SK-N-SH (cell line): ENCODE measurements at regions not wholly inside any gene's neighbourhood (a gene's known extent, or its start where the extent isn't known, plus 50 kb on each side); places are given as distances from the start of the nearest gene placed in this dataset.

ENCODE experiments used
- CTCF ChIA-PET: fragments of 300-600, 350-600 bp; formaldehyde crosslinking; extraction: SDS; loops from one replicate; lab custom pipeline; 2021; lab: Yijun Ruan, JAX
- POLR2A ChIA-PET: fragments of 350-600 bp; sonication (Branson Sonifier 250); formaldehyde crosslinking; extraction: SDS; loops from one replicate; lab custom pipeline; 2020; ENCODE audit warnings: antibody characterized with exemption, inconsistent platforms; lab: Yijun Ruan, JAX
- DNase-seq: peaks from one replicate; pipeline ENCODE4 v3.0.0; 2012
- H2AFZ ChIP-seq: fragments of 200-600 bp; sonication (generic); 2 replicates; pipeline ENCODE4 v1.8.1; 2016; ENCODE audit warnings: antibody characterized with exemption, mild to moderate bottlenecking, low read depth
- H3F3A ChIP-seq: fragments of 200-600 bp; sonication (generic); replicated peaks from 2 replicates; pipeline ENCODE3; 2016; ENCODE audit warnings: antibody characterized with exemption, mild to moderate bottlenecking; ENCODE audit not compliant: insufficient read depth
- H3K27ac ChIP-seq, 2 experiments: fragments of 200-500 bp in 1 of 2; fragments of 200-600 bp in 1 of 2; sonication (Bioruptor generic) in 1 of 2; sonication (generic), shearing (Covaris generic) in 1 of 2; 2 replicates each; pipeline versions ENCODE4 v1.5.1 to v1.6.1; 2014 to 2016; ENCODE audit warnings: low read depth in 2 of 2, inconsistent platforms in 1 of 2, low read length in 1 of 2, mild to moderate bottlenecking in 1 of 2, mixed read lengths in 1 of 2
- H3K27me3 ChIP-seq: fragments of 200-600 bp; sonication (generic), shearing (Covaris generic); 2 replicates; pipeline ENCODE4 v1.6.1; 2016; ENCODE audit warnings: mixed run types; ENCODE audit not compliant: insufficient read depth
- H3K36me3 ChIP-seq, 2 experiments: fragments of 200-500 bp in 1 of 2; fragments of 200-600 bp in 1 of 2; sonication (Bioruptor generic) in 1 of 2; sonication (generic) in 1 of 2; replicated peaks in 1 of 2; 2 replicates each; pipeline versions ENCODE3 to v1.5.1; 2014 to 2016; ENCODE audit warnings: low read length in 1 of 2, mild to moderate bottlenecking in 1 of 2; ENCODE audit not compliant: insufficient read depth in 2 of 2, control insufficient read depth in 1 of 2
- H3K4me1 ChIP-seq, 2 experiments: fragments of 200-500 bp in 1 of 2; fragments of 200-600 bp in 1 of 2; sonication (Bioruptor generic) in 1 of 2; sonication (generic), shearing (Covaris generic) in 1 of 2; 2 replicates each; pipeline versions ENCODE4 v1.5.1 to v1.6.1; 2014 to 2016; ENCODE audit warnings: low read depth in 1 of 2, low read length in 1 of 2, mixed run types in 1 of 2; ENCODE audit not compliant: insufficient read depth in 2 of 2, control insufficient read depth in 1 of 2
- H3K4me2 ChIP-seq: fragments of 200-600 bp; sonication (generic), shearing (Covaris generic); 2 replicates; pipeline ENCODE4 v1.6.1; 2017; ENCODE audit warnings: mixed run types
- H3K4me3 ChIP-seq, 2 experiments: fragments of 200-500 bp in 1 of 2; fragments of 200-600 bp in 1 of 2; sonication (Bioruptor generic) in 1 of 2; sonication (generic), shearing (Covaris generic) in 1 of 2; 2 replicates each; pipeline versions ENCODE4 v1.5.1 to v1.8.1; 2014 to 2016; ENCODE audit warnings: low read depth in 2 of 2, inconsistent platforms in 1 of 2, low read length in 1 of 2, mild to moderate bottlenecking in 1 of 2, mixed read lengths in 1 of 2, moderate library complexity in 1 of 2
- H3K79me2 ChIP-seq: fragments of 200-600 bp; sonication (generic); 2 replicates; pipeline ENCODE4 v1.8.1; 2017; ENCODE audit warnings: mild to moderate bottlenecking; ENCODE audit not compliant: insufficient read depth
- H3K9ac ChIP-seq: fragments of 200-600 bp; sonication (generic); 2 replicates; pipeline ENCODE4 v1.6.1; 2017; ENCODE audit warnings: mixed run types
- H3K9me2 ChIP-seq: fragments of 200-600 bp; sonication (generic); 2 replicates; pipeline ENCODE4 v1.6.1; 2017; ENCODE audit warnings: mixed run types
- H3K9me3 ChIP-seq: fragments of 200-600 bp; sonication (generic); 2 replicates; pipeline ENCODE4 v1.6.1; 2017; ENCODE audit warnings: mixed run types, mild to moderate bottlenecking, moderate library complexity
- H4K20me1 ChIP-seq: fragments of 200-600 bp; sonication (generic); 2 replicates; pipeline ENCODE4 v1.6.1; 2017; ENCODE audit warnings: mild to moderate bottlenecking, mixed run types; ENCODE audit not compliant: insufficient read depth
- ELF1 ChIP-seq: IDR thresholded peaks from 2 replicates; pipeline ENCODE4 v1.4.0; 2012
- FOXM1 ChIP-seq: IDR thresholded peaks from 2 replicates; pipeline ENCODE4 v1.4.0; 2012; ENCODE audit warnings: low read depth, mild to moderate bottlenecking
- GATA2 ChIP-seq: sonication (generic); formaldehyde crosslinking; IDR thresholded peaks from 2 replicates; pipeline ENCODE4 v1.5.0; 2020; ENCODE audit warnings: mild to moderate bottlenecking, missing genetic modification reagents
- IRF3 ChIP-seq: fragments of 150-350 bp; IDR thresholded peaks from 2 replicates; pipeline ENCODE4 v1.6.1; 2016; ENCODE audit warnings: mild to moderate bottlenecking, low read depth, low read length
- MXI1 ChIP-seq: IDR thresholded peaks from 2 replicates; pipeline ENCODE4 v1.6.1; 2012; ENCODE audit warnings: mild to moderate bottlenecking, low read depth, low read length, improper control_type of control experiment
- NFIC ChIP-seq: IDR thresholded peaks from 2 replicates; pipeline ENCODE4 v1.4.0; 2012; ENCODE audit warnings: borderline replicate concordance
- NRF1 ChIP-seq: IDR thresholded peaks from 2 replicates; pipeline ENCODE4 v1.6.1; 2012; ENCODE audit warnings: low read depth, mild to moderate bottlenecking, low read length
- RAD21 ChIP-seq: IDR thresholded peaks from 2 replicates; pipeline ENCODE4 v1.6.1; 2012; ENCODE audit warnings: mild to moderate bottlenecking, low read length
- RCOR1 ChIP-seq: fragments of 150-350 bp; IDR thresholded peaks from 2 replicates; pipeline ENCODE4 v1.6.1; 2017; ENCODE audit warnings: antibody characterized with exemption, low read length
- SIN3A ChIP-seq: IDR thresholded peaks from 2 replicates; pipeline ENCODE4 v1.6.1; 2012; ENCODE audit warnings: low read depth, mild to moderate bottlenecking, low read length, moderate library complexity, borderline replicate concordance
- TAF1 ChIP-seq: IDR thresholded peaks from 2 replicates; pipeline ENCODE4 v1.6.1; 2012; ENCODE audit warnings: low read depth, mild to moderate bottlenecking, low read length, moderate library complexity, borderline replicate concordance
- USF1 ChIP-seq: IDR thresholded peaks from 2 replicates; pipeline ENCODE4 v1.4.0; 2012; ENCODE audit warnings: low read depth, borderline replicate concordance
- ZBTB33 ChIP-seq: IDR thresholded peaks from 2 replicates; pipeline ENCODE4 v1.4.0; 2012; ENCODE audit warnings: low read depth, borderline replicate concordance
- WGBS: methylation state at CpG from one replicate; pipeline ENCODE4 v1.1.6; 2017; ENCODE audit warnings: low lambda C conversion rate; 5-methylcytosine and 5-hydroxymethylcytosine counted together

- no peaks in the 10 kb centered on the region for H3K9me2 ChIP-seq
- ChIA-PET POLR2A (no interaction called here), CTCF (interaction anchor here (0.5 kb wide), 1 partner anchor 493 kb away, joined by 3 read pairs; no protein-coding TSS in a partner anchor)
- no peak overlapping the region for H3K27ac ChIP-seq
- H3F3A ChIP-seq: no peaks in the 10 kb centered on the region
- no peak overlapping the region for H3K4me3 ChIP-seq
- TF ChIP-seq USF1 (no peak), NFIC (no peak), MXI1 (no peak), RCOR1 (no peak), NRF1 (no peak), GATA2 (CRISPR knock-in tag) (no peak)
- H3K4me1 ChIP-seq: peaks cover 0 to 6% of the 10 kb centered on the region in 2 experiments; a peak in 2 of 4 replicates
- no peaks in the 10 kb centered on the region for H4K20me1 ChIP-seq
- no peak overlapping the region for H3K9ac ChIP-seq
- 70% methylated on average over 3 of the region's 3 CpGs for WGBS
- no peaks in the 10 kb centered on the region for H3K79me2 ChIP-seq
- H3K9me3 ChIP-seq: no peaks in the 10 kb centered on the region
- no peaks in the 10 kb centered on the region for H3K36me3 ChIP-seq
- no peak overlapping the region for H3K4me2 ChIP-seq
- no peak overlapping the region for H2AFZ ChIP-seq
- no peak for DNase-seq
- H3K27me3 ChIP-seq: no peaks in the 10 kb centered on the region
Measured at GRCh38 chr1:218986816-218987215, 186.9 kb upstream of the LYPLAL1 start.

- POLR2A ChIA-PET: no interaction called here
- no peaks in the 10 kb centered on the region for H3K36me3 ChIP-seq
- DNase-seq: no peak
- CTCF ChIA-PET: no interaction called here
- no peak overlapping the region for H3K4me2 ChIP-seq
- peak overlapping the region in 1 of 2 experiments; percentile 64; a peak in 1 of 4 replicates for H3K27ac ChIP-seq
- no peak overlapping the region for H3K4me3 ChIP-seq
- peaks cover 0 to 6% of the 10 kb centered on the region in 2 experiments; a peak in 2 of 4 replicates for H3K4me1 ChIP-seq
- H3F3A ChIP-seq: no peaks in the 10 kb centered on the region
- no peaks in the 10 kb centered on the region for H3K27me3 ChIP-seq
- no CpG with 5 or more reads among the region's 1 CpG for WGBS
- TF ChIP-seq FOXM1 (no peak), ZBTB33 (no peak), ELF1 (no peak), RAD21 (no peak), TAF1 (no peak), SIN3A (no peak), IRF3 (no peak)
- TF ChIP-seq, all 33 proteins: peak for 0
- Histone ChIP-seq H3K9me3 (no peaks in the 10 kb centered on the region), H3K9ac (no peak overlapping the region), H2AFZ (no peak overlapping the region), H3K79me2 (no peaks in the 10 kb centered on the region), H3K9me2 (no peaks in the 10 kb centered on the region), H4K20me1 (no peaks in the 10 kb centered on the region)
Measured at GRCh38 chr1:218990019-218990418, 183.7 kb upstream of the LYPLAL1 start.
